Transverse colon (tissue), 4 donors: ENCODE measurements at regions not wholly inside any gene's neighbourhood (a gene's known extent, or its start where the extent isn't known, plus 50 kb on each side); places are given as distances from the start of the nearest gene placed in this dataset.

Experiments used
- DNase-seq: peaks from one replicate; pipeline ENCODE4 v3.0.0-alpha.2; 2019
- H3K27ac ChIP-seq, 4 donors: fragments of 200-600 bp; sonication (generic); 2 replicates each; pipeline ENCODE4 v1.5.1; 2016 to 2018; ENCODE audit warnings: inconsistent platforms in 4 of 4
- H3K27me3 ChIP-seq: fragments of 200-600 bp; sonication (generic); 2 replicates; pipeline ENCODE4 v1.5.1; 2017; ENCODE audit warnings: inconsistent platforms
- H3K36me3 ChIP-seq, 4 donors: fragments of 200-600 bp; sonication (generic); 2 replicates each; pipeline ENCODE4 v1.5.1; 2017 to 2019; ENCODE audit warnings: inconsistent platforms in 4 of 4
- H3K4me1 ChIP-seq, 4 donors: fragments of 200-600 bp; sonication (generic); 2 replicates each; pipeline ENCODE4 v1.5.1; 2017 to 2020; ENCODE audit warnings: inconsistent platforms in 4 of 4
- H3K4me3 ChIP-seq, 4 donors: fragments of 200-600 bp; sonication (generic); 1 replicate in 1 of 4; 2 replicates in 3 of 4; pipeline versions ENCODE4 v1.5.1 to v1.6.1; 2017 to 2019; ENCODE audit warnings: inconsistent platforms in 4 of 4
- H3K9me3 ChIP-seq, 2 donors: fragments of 200-600 bp; sonication (generic); 2 replicates each; pipeline ENCODE4 v1.5.1; 2017 to 2019; ENCODE audit warnings: inconsistent platforms in 2 of 2
- EP300 ChIP-seq: sonication (generic); formaldehyde crosslinking; IDR thresholded peaks from one replicate; pipeline ENCODE4 v1.6.1; 2017; ENCODE audit warnings: antibody characterized with exemption, low read depth
- POLR2A ChIP-seq: fragments of 450-650 bp; IDR thresholded peaks from one replicate; pipeline ENCODE4 v1.6.1; 2016; ENCODE audit warnings: antibody characterized with exemption, mild to moderate bottlenecking, moderate library complexity
- POLR2AphosphoS5 ChIP-seq, 3 donors: sonication (generic); formaldehyde crosslinking; IDR thresholded peaks; one replicate each; pipeline ENCODE4 v1.6.1; 2016; ENCODE audit warnings: antibody characterized with exemption in 3 of 3
- WGBS, 2 donors: methylation state at CpG; one replicate each; pipeline ENCODE4 v1.1.5; 2018; ENCODE audit warnings: low coverage in 1 of 2; 5-methylcytosine and 5-hydroxymethylcytosine counted together
- in situ Hi-C, 4 donors: fragments of 200-750 bp; cut with MboI; loops; one replicate each; pipeline versions ENCODE4 v1.15.0 to v1.15.1; 2017; ENCODE audit warnings: low sequenced_read_pairs in 3 of 4, low pct_ligation_motif_present in 1 of 4, low pct_unique_long_range_greater_than_20kb in 1 of 4
- intact Hi-C: fragments of 100-400 bp; cut with DNase I; formaldehyde crosslinking; loops from one replicate; pipeline ENCODE4 v1.15.1; 2023; ENCODE audit warnings: low total_unique reads
- TF ChIP-seq, protein P1 (sequence below), 5 experiments: fragments of 200-600 bp in 3 of 5; fragments of 450-650 bp in 2 of 5; sonication (generic) in 3 of 5; IDR thresholded peaks; 1 replicate in 2 of 5; 2 replicates in 3 of 5; pipeline ENCODE4 v1.5.1; 2016 to 2017; ENCODE audit warnings: antibody characterized with exemption in 5 of 5, inconsistent platforms in 3 of 5, mild to moderate bottlenecking in 2 of 5, moderate library complexity in 1 of 5

DNA sequence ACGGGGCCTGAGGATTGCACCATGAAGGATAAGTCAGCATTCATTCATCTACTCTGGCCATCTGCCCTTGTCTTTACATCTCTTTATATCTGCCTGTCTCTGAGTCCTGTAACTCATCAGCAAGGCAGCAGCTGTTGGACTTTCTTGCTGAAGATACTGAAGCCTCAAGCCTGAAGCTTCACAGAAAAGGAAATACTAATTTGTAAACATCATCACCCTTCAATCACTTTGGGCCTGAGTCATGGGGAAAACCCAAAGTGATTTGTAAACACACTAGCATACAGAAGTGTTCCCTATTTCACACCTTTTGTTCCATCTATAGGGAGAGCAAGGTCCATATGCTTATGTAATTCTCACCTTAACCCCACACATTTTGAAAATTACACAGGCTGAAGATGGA, 928.2 kb downstream of the EPHA3 start:
- DNase-seq = no peak
- no peak overlapping the region for H3K27ac ChIP-seq
- no peaks in the 10 kb centered on the region for H3K36me3 ChIP-seq
- TF ChIP-seq POLR2AphosphoS5 (IDR thresholded peaks at IDR 0.05) (no peak), POLR2A (no peak), EP300 (no peak)
- TF ChIP-seq, protein P1, sequence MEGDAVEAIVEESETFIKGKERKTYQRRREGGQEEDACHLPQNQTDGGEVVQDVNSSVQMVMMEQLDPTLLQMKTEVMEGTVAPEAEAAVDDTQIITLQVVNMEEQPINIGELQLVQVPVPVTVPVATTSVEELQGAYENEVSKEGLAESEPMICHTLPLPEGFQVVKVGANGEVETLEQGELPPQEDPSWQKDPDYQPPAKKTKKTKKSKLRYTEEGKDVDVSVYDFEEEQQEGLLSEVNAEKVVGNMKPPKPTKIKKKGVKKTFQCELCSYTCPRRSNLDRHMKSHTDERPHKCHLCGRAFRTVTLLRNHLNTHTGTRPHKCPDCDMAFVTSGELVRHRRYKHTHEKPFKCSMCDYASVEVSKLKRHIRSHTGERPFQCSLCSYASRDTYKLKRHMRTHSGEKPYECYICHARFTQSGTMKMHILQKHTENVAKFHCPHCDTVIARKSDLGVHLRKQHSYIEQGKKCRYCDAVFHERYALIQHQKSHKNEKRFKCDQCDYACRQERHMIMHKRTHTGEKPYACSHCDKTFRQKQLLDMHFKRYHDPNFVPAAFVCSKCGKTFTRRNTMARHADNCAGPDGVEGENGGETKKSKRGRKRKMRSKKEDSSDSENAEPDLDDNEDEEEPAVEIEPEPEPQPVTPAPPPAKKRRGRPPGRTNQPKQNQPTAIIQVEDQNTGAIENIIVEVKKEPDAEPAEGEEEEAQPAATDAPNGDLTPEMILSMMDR (IDR thresholded peaks at IDR 0.05) = no peak
- in situ Hi-C loops = no loop called here
- 44 to 50% methylated on average over 1 of the region's 1 CpG for WGBS, 2 donors
- no peak overlapping the region for H3K4me3 ChIP-seq
- H3K9me3 ChIP-seq = no peaks in the 10 kb centered on the region
- H3K27me3 ChIP-seq = no peaks in the 10 kb centered on the region
- H3K4me1 ChIP-seq = no peaks in the 10 kb centered on the region
- intact Hi-C loops = no loop called here

DNA sequence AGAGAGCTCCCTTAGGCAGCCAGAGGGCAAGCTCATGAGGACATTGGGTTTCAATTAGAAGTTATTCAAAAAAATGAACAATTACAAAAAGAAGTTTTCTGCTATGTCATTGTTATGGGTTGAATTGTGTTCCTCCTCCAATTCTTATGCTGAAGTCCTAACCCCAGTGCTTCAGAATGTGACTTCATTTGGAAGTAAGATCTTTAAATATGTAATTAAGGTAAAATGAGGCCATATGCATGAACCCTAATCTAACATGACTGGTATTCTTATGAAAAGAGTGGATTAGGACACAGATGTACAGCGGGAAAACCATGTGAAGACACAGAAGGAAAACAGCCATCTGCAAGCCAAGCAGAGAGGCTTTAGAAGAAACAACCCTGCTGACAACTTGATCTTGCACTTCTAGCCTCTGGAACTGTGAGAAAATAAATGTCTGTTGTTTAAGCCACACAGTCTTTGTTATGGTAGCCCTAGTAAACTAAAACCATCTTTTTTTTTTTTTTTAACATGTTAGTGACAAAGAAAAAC, 929.6 kb downstream of the EPHA3 start:
- H3K36me3 ChIP-seq = no peaks in the 10 kb centered on the region
- H3K9me3 ChIP-seq = no peaks in the 10 kb centered on the region
- H3K27ac ChIP-seq = no peak overlapping the region
- WGBS, 2 donors = 67 to 79% methylated on average over 1 of the region's 1 CpG
- H3K4me1 ChIP-seq = no peaks in the 10 kb centered on the region
- in situ Hi-C loops = no loop called here
- intact Hi-C loops = no loop called here
- TF ChIP-seq POLR2A = no peak
- no peak for TF ChIP-seq POLR2AphosphoS5 (IDR thresholded peaks at IDR 0.05)
- TF ChIP-seq EP300 = no peak
- TF ChIP-seq, protein P1 (IDR thresholded peaks at IDR 0.05) = no peak
- no peak for DNase-seq
- no peaks in the 10 kb centered on the region for H3K27me3 ChIP-seq
- H3K4me3 ChIP-seq = no peak overlapping the region

DNA sequence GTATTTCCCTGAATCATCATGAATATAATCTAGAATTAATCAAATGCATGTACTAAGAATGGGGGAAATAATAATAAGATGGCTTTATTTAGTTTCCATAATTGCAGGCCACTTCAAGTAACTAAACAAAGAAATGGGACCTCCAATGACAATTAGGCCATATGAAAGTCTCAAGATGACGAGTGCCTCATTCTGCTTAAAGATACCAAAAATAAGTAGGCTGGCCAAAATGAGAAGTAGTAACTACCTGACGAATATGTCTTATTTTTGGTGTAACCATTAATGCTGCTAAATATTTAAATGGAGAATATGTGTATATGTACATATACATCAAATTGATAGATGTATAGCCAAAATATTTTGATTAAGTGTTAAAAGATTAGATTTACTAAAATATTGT, 932.6 kb downstream of the EPHA3 start:
- Histone ChIP-seq H3K36me3 (no peaks in the 10 kb centered on the region), H3K4me3 (no peak overlapping the region), H3K27ac (no peak overlapping the region), H3K4me1 (no peaks in the 10 kb centered on the region), H3K27me3 (no peaks in the 10 kb centered on the region), H3K9me3 (no peaks in the 10 kb centered on the region)
- no peak for TF ChIP-seq EP300
- no peak for TF ChIP-seq POLR2AphosphoS5 (IDR thresholded peaks at IDR 0.05)
- TF ChIP-seq POLR2A = no peak
- TF ChIP-seq, protein P1 (IDR thresholded peaks at IDR 0.05) = no peak
- DNase-seq = no peak
- in situ Hi-C loops = no loop called here
- WGBS, 2 donors = 72 to 76% methylated on average over 2 of the region's 2 CpGs
- intact Hi-C loops = no loop called here

DNA sequence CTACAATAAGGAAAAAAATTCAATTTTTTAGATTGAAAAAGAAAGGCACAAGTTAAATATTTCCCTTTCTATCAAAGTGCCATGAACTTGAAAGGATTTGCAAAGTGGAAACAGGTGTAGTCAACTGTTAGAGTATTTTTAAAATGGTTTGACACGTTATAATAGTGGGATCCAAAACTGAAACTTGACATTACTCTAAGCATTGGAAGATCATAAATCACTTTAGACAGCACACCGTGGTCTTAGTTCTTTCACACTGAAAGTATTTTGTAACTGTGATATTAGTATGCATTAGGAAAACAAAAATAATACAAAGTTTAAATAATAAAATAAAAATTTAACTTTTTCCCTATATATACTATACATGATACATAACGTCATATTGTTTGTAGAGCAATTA, 933.1 kb downstream of the EPHA3 start:
- H3K27ac ChIP-seq = no peak overlapping the region
- H3K4me1 ChIP-seq = no peaks in the 10 kb centered on the region
- in situ Hi-C loops (no loop called here), intact Hi-C loops (no loop called here)
- DNase-seq = no peak
- TF ChIP-seq POLR2AphosphoS5 (IDR thresholded peaks at IDR 0.05) (no peak), EP300 (no peak), POLR2A (no peak)
- TF ChIP-seq, protein P1 (IDR thresholded peaks at IDR 0.05) = no peak
- no peak overlapping the region for H3K4me3 ChIP-seq
- H3K27me3 ChIP-seq = no peaks in the 10 kb centered on the region
- WGBS, 2 donors = 40 to 44% methylated on average over 3 of the region's 3 CpGs
- no peaks in the 10 kb centered on the region for H3K9me3 ChIP-seq
- H3K36me3 ChIP-seq = no peaks in the 10 kb centered on the region
